ENCODE measurements at regions not wholly inside any gene's neighbourhood (a gene's known extent, or its start where the extent isn't known, plus 50 kb on each side); places are given as distances from the start of the nearest gene placed in this dataset.

DNA sequence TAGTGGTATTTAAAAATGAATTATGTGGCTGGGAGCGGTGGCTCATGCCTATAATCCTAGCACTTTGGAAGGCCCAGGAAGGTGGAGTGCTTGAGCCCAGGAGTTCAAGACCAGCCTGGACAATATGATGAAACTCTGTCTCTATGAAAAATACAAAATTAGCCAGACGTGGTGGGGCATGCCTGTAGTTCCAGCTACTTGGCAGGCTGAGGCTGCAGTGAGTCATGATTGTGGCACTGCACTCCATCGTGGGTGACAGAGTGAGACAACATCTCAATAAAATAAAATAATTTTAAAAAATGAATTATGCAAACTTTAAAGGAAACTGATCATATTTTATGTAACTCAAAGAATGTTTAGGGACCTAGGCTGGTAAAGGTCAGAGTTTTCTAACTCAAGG lies 310.8 kb upstream of the DMRT1 start:
- TF ChIP-seq, protein P1, sequence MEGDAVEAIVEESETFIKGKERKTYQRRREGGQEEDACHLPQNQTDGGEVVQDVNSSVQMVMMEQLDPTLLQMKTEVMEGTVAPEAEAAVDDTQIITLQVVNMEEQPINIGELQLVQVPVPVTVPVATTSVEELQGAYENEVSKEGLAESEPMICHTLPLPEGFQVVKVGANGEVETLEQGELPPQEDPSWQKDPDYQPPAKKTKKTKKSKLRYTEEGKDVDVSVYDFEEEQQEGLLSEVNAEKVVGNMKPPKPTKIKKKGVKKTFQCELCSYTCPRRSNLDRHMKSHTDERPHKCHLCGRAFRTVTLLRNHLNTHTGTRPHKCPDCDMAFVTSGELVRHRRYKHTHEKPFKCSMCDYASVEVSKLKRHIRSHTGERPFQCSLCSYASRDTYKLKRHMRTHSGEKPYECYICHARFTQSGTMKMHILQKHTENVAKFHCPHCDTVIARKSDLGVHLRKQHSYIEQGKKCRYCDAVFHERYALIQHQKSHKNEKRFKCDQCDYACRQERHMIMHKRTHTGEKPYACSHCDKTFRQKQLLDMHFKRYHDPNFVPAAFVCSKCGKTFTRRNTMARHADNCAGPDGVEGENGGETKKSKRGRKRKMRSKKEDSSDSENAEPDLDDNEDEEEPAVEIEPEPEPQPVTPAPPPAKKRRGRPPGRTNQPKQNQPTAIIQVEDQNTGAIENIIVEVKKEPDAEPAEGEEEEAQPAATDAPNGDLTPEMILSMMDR (IDR thresholded peaks at IDR 0.05): no peak
- TF ChIP-seq POLR2A (IDR thresholded peaks at IDR 0.05): no peak
